Lower leg skin (tissue), 4 donors: ENCODE measurements at regions not wholly inside any gene's neighbourhood (a gene's known extent, or its start where the extent isn't known, plus 50 kb on each side); places are given as distances from the start of the nearest gene placed in this dataset.

Experiments used
- DNase-seq, 2 donors: peaks; one replicate each; pipeline ENCODE4 v3.0.0-alpha.2; 2019; ENCODE audit warnings: low spot score in 2 of 2
- H3K4me3 ChIP-seq: fragments of 200-600 bp; sonication (generic); 2 replicates; pipeline ENCODE4 v1.5.1; 2017; ENCODE audit warnings: mild to moderate bottlenecking, low read depth; ENCODE audit not compliant: poor library complexity, severe bottlenecking
- CTCF ChIP-seq, 3 donors: fragments of 450-650 bp; IDR thresholded peaks; one replicate each; pipeline ENCODE4 v1.5.1; 2016; ENCODE audit warnings: antibody characterized with exemption in 3 of 3, mild to moderate bottlenecking in 3 of 3, moderate library complexity in 2 of 3
- POLR2A ChIP-seq, 2 donors: fragments of 450-650 bp; IDR thresholded peaks; one replicate each; pipeline ENCODE4 v1.6.1; 2016 to 2017; ENCODE audit warnings: antibody characterized with exemption in 2 of 2, mild to moderate bottlenecking in 1 of 2, moderate library complexity in 1 of 2
- WGBS, 2 donors: methylation state at CpG; one replicate each; pipeline ENCODE4 v1.1.5; 2018; 5-methylcytosine and 5-hydroxymethylcytosine counted together
- intact Hi-C: fragments of 100-400 bp; cut with DNase I; formaldehyde crosslinking; loops from one replicate; pipeline ENCODE4 v1.15.0; 2023; ENCODE audit warnings: low total_unique reads

GRCh38 chr2:220078439-220078838 lies 451.0 kb downstream of the SLC4A3 start:
- 65 to 77% methylated on average over 2 of the region's 2 CpGs for WGBS, 2 donors
- TF ChIP-seq CTCF (IDR thresholded peaks at IDR 0.05) (no peak), POLR2A (IDR thresholded peaks at IDR 0.05) (no peak)
- DNase-seq = no peak
- no peak overlapping the region for H3K4me3 ChIP-seq
- intact Hi-C loops = no loop called here

- WGBS, 2 donors = 83 to 87% methylated on average over 1 of the region's 1 CpG
- H3K4me3 ChIP-seq = no peak overlapping the region
- intact Hi-C loops = no loop called here
- TF ChIP-seq CTCF (IDR thresholded peaks at IDR 0.05) (no peak), POLR2A (IDR thresholded peaks at IDR 0.05) (no peak)
- no peak for DNase-seq
Observed at GRCh38 chr2:220079595-220079994, 452.2 kb downstream of the SLC4A3 start.

DNA sequence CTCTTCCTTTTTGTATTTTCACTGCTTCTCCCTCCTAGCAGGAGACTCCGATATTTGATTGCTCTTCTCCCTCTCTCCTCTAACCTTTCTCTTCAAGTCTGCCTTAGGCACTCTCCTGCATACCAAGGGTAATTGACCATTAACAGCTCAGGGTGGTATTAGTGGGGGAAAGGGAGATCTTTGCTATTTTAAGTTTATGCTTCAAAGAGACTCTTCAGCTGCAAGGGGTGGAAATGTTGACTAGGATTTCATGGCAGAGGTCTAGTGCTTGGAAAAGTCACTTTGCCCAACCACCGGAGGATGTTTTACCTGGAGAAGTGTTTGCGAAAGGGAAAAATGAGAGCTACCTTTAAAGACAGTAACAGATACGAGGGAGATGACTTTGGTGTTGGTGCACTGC lies 453.7 kb downstream of the SLC4A3 start:
- TF ChIP-seq CTCF (IDR thresholded peaks at IDR 0.05) (no peak), POLR2A (IDR thresholded peaks at IDR 0.05) (no peak)
- intact Hi-C loops = no loop called here
- 88 to 91% methylated on average over 4 of the region's 4 CpGs for WGBS, 2 donors
- H3K4me3 ChIP-seq = no peak overlapping the region
- DNase-seq = no peak

DNA sequence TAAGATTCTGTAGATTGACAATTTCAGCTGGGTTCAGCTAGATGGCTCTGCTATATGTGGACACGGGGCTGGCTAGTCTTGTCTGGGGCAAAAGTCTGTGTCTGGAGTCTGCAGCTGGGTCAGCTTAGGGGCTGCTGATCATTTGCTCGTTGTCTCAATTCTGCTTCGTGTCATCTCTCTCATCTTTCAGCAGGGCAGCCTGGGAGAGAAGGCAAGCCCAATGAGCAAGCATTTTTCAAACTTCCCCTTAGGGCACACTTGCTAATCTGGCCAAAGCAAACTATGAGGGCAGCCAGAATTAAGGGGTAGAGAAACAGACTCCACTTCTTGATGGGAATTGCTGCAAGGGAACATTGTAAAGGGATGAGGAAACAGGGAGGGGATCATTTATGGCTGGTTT lies 462.6 kb downstream of the SLC4A3 start:
- intact Hi-C loops = no loop called here
- no peak overlapping the region for H3K4me3 ChIP-seq
- TF ChIP-seq CTCF (IDR thresholded peaks at IDR 0.05) (no peak), POLR2A (IDR thresholded peaks at IDR 0.05) (no peak)
- DNase-seq = no peak
- 17 to 21% methylated on average over 3 of the region's 3 CpGs for WGBS, 2 donors

- DNase-seq = no peak
- intact Hi-C loops = no loop called here
- WGBS, 2 donors = 33 to 65% methylated on average over 2 of the region's 2 CpGs
- TF ChIP-seq POLR2A (IDR thresholded peaks at IDR 0.05) (no peak), CTCF (IDR thresholded peaks at IDR 0.05) (no peak)
- no peak overlapping the region for H3K4me3 ChIP-seq
Observed at GRCh38 chr2:220096406-220096805, 469.0 kb downstream of the SLC4A3 start.

DNA sequence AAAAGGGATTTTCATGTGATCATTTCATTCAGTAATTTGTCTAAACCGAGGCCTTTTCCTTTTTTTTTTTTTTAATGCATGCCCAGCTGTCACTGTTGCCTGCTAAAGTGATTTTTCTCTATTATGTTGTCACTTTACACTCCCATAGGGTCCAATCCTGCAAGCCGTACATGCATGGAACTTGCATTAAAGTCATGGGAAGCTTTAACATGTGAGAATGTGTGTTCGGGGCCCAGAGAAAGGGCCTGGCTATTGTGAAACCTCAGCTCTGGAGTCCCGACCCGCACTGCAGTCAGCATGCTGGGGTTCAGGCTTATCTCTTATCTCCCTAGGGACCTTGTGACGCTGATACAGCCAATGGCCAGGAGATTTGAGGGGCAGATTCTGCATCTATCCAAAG lies 474.6 kb downstream of the SLC4A3 start:
- no peak for DNase-seq
- WGBS, 2 donors = 73 to 85% methylated on average over 6 of the region's 6 CpGs
- intact Hi-C loops = no loop called here
- no peak overlapping the region for H3K4me3 ChIP-seq
- TF ChIP-seq CTCF (IDR thresholded peaks at IDR 0.05) (no peak), POLR2A (IDR thresholded peaks at IDR 0.05) (no peak)
